ENCODE measurements at regions not wholly inside any gene's neighbourhood (a gene's known extent, or its start where the extent isn't known, plus 50 kb on each side); places are given as distances from the start of the nearest gene placed in this dataset.

DNA sequence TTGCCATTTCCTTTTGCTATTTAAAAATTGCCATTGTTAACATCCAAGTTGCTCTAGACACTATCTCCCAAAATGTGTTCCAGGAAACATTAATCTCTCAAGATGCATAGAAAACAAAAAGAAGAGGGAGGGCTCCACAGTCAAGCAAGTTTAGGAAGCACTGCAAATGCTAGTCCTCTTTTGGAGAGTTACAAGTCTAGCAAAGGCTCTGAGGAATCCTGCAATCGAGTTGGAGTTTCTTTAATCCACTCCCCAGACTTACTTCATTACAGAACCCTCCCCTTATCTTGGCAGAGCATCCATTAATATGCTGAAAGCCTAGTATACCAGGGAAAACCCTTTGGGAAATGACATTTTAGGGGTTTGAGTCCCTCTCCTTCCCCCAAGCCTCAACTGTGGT is 147.9 kb downstream of the SYF2 start:
- TF ChIP-seq, protein P1, sequence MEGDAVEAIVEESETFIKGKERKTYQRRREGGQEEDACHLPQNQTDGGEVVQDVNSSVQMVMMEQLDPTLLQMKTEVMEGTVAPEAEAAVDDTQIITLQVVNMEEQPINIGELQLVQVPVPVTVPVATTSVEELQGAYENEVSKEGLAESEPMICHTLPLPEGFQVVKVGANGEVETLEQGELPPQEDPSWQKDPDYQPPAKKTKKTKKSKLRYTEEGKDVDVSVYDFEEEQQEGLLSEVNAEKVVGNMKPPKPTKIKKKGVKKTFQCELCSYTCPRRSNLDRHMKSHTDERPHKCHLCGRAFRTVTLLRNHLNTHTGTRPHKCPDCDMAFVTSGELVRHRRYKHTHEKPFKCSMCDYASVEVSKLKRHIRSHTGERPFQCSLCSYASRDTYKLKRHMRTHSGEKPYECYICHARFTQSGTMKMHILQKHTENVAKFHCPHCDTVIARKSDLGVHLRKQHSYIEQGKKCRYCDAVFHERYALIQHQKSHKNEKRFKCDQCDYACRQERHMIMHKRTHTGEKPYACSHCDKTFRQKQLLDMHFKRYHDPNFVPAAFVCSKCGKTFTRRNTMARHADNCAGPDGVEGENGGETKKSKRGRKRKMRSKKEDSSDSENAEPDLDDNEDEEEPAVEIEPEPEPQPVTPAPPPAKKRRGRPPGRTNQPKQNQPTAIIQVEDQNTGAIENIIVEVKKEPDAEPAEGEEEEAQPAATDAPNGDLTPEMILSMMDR (conservative IDR thresholded peaks at IDR 0.05; ENCODE audit: low read length), result no peak
- no peak for TF ChIP-seq EZH2phosphoT487 (IDR thresholded peaks at IDR 0.05; ENCODE audit: borderline replicate concordance, low read depth, low read length)
